GOT3 (cell line): ENCODE measurements at regions not wholly inside any gene's neighbourhood (a gene's known extent, or its start where the extent isn't known, plus 50 kb on each side); places are given as distances from the start of the nearest gene placed in this dataset.

Experiments
- DNase-seq: peaks from one replicate; lab custom pipeline; 2025; ENCODE audit warnings: mixed read lengths; lab: John Stamatoyannopoulos, UW

GRCh38 chr7:156178857-156179256 is 366.6 kb upstream of the SHH start:
- no peak for DNase-seq

GRCh38 chr7:156178214-156178613 is 366.0 kb upstream of the SHH start:
- no peak for DNase-seq

GRCh38 chr7:156177422-156178055 is 365.3 kb upstream of the SHH start:
- DNase-seq, result no peak

DNA sequence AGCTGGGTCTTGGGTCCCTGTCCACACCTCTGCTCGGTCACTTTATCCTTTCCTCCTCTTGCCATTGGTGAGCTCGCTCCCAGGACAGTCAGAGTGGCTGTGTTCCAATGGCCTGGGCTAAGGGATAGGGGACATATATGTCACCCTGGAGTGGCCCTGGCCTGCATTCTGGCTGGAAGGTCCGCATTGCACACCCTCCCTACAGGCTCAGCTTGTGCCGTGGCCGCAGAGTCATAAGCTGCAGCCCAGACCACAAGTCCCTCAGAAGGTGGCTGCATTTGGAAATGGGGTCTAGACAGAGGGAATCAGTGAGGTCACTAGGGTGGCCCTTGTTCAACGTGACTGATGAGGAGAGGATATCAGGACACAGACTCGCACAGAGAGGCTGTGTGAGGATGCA is 363.8 kb upstream of the SHH start:
- DNase-seq, result no peak

DNA sequence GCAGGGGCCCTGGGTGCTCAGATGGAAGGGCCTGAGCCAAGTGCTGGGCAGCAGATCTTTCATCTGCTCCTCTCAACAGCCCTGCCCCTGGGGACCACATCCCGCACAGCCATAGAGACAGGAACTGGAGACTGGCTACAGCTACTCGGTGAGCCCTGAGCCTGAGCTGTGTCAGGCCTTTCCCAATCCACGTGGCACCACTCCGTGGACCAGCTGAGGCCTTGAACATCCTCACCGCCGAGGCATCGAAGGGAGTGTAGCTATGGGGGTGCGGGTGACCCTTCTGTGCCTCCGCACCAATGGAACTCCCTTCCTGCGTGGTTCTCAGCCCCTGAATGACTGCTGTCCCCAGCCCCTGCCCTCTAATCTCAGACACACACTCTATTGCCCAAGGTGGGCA is 362.7 kb upstream of the SHH start:
- no peak for DNase-seq

DNA sequence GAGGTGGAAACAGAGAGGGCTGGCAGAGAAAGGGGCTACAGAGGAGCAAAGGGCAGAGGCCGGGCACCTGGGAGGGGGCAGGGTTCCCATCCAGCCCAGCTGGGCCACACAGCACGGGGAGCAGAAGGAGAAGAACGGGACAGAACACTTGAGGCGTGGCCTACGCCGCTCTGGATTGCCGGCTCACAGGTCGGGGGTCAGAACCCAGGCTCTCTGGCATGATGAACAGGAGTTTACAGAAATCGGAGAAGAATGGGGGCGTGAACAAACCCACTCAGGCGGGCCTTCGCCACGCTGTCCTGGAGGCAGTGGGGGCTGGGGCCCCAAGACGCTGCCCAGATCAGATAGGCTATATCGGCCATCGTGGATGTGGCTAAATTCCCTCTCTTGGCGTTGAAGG is 362.2 kb upstream of the SHH start:
- no peak for DNase-seq

GRCh38 chr7:156173748-156174353 is 361.6 kb upstream of the SHH start:
- no peak for DNase-seq

GRCh38 chr7:156173346-156173745 is 361.1 kb upstream of the SHH start:
- no peak for DNase-seq

- DNase-seq, result no peak
Observed at GRCh38 chr7:156172638-156173037, 360.4 kb upstream of the SHH start.

GRCh38 chr7:156169474-156170370 is 357.5 kb upstream of the SHH start:
- no peak for DNase-seq

- DNase-seq, result no peak
Observed at GRCh38 chr7:156168434-156168833, 356.2 kb upstream of the SHH start.

DNA sequence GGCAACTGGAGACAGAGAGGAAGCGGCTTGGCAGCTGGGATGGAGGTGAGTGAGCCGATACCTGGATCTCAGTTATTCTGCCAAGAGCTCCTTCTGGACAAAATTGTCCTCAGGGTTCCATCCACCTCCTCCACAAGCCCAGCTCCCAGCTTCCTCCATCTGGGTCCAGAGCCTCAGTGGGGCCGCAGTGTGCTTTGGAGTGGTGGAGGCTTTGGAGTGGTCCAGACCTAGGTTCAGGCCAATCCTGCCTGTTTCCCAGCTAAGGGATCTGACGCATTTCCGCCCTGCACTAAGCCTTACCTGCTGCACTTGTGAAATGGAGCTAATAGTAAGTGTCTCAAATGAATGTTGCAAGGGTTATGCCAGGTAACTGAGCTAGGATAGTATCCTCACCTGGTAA is 355.7 kb upstream of the SHH start:
- no peak for DNase-seq

- no peak for DNase-seq
Observed at GRCh38 chr7:156167417-156167807, 355.1 kb upstream of the SHH start.

- DNase-seq, result no peak
Observed at GRCh38 chr7:156166692-156167416, 354.6 kb upstream of the SHH start.

DNA sequence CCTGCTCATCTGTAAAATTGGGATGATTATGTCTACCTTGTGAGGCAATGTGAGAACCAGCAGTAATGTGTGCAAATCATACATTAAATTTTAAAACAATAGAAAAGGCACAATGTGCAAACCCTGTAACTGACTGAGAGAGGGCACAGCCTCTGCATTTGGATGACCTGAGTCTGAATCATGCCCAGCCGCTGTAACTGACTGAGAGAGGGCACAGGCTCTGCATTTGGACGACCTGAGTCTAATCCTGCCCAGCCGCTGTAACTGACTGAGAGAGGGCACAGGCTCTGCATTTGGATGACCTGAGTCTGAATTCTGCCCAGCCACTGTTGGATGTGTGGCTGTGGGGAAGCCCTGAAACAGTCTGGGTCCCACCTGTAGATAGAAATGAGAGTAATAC is 351.5 kb upstream of the SHH start:
- DNase-seq, result no peak

GRCh38 chr7:156162451-156162850 is 350.2 kb upstream of the SHH start:
- DNase-seq, result no peak

DNA sequence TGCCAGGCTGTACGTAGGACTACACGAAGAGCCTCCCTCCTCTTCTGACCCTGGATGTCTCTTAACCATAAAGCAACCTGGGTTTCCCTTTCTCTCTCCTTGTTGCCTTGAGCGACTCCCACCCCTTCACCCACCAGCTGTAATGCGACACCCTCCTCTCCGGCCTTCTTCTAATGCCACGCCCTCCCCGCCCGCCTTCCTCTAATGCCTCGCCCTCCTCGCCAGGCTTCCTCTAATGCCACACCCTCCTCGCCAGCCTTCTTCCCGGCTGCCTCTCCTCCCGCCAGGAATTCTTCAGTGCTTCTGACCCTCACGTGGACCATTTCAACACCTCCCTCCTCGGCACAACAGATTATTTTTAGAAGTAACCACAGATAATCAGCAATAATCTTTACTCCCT is 348.5 kb upstream of the SHH start:
- DNase-seq, result no peak

GRCh38 chr7:156158693-156159092 is 346.4 kb upstream of the SHH start:
- DNase-seq, result no peak

- DNase-seq, result no peak
Observed at GRCh38 chr7:156158213-156158612, 345.9 kb upstream of the SHH start.

GRCh38 chr7:156157409-156158012 is 345.2 kb upstream of the SHH start:
- no peak for DNase-seq

DNA sequence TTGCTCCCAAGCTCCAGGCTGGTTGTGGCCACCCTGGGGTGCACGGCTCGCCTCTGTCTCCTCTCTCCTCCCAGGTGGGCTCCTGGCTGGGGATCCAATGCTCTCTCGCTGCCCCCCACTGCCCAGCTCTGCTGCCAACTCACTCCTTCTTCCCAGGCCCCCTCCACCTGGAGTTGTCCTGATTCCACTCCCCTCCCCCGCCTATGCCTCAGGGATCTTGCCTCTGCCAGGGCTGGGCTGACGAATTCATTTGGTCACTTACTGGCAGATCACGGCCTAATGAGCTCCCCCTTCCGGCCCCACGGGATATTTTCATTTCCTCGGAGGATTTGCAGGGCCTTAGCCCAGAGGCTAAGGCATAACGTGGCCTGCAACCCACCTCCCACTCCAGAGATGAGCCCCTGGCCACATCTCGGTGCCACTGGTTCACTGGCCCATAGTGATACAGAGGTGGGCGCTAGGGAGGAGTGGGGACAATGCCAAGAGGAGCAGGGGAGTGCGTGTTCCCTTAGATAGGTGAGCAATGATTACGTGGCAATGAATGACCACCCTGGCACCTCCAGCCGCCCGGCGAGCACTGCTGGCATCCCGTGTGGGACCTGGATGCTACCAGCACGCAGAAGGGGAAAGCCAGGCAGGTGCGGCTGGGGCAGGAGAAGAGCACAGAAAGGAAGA is 344.6 kb upstream of the SHH start:
- DNase-seq, result no peak
